H9 (cell line): ENCODE measurements at regions not wholly inside any gene's neighbourhood (a gene's known extent, or its start where the extent isn't known, plus 50 kb on each side); places are given as distances from the start of the nearest gene placed in this dataset.

ENCODE experiments used
- DNase-seq: peaks from one replicate; pipeline ENCODE4 v3.0.0-alpha.2; 2017
- H2AFZ ChIP-seq: one replicate; pipeline ENCODE4 v1.6.1; 2013; ENCODE audit warnings: mild to moderate bottlenecking, low read length, control low read depth, moderate library complexity
- H2AK5ac ChIP-seq: 2 replicates; pipeline ENCODE4 v1.6.1; 2013; ENCODE audit warnings: low read length, control low read depth, mixed read lengths; ENCODE audit not compliant: insufficient read length
- H2BK120ac ChIP-seq: one replicate; pipeline ENCODE4 v1.6.1; 2013; ENCODE audit warnings: low read depth, mild to moderate bottlenecking, low read length, control low read depth, inconsistent platforms; ENCODE audit not compliant: poor library complexity, severe bottlenecking
- H2BK12ac ChIP-seq: 2 replicates; pipeline ENCODE4 v1.6.1; 2013; ENCODE audit warnings: low read length, control low read depth, mixed read lengths, low read depth; ENCODE audit not compliant: insufficient read length
- H2BK15ac ChIP-seq: 2 replicates; pipeline ENCODE4 v1.6.1; 2013; ENCODE audit warnings: low read depth, low read length, control low read depth
- H2BK20ac ChIP-seq: one replicate; pipeline ENCODE4 v1.6.1; 2013; ENCODE audit warnings: low read depth, mild to moderate bottlenecking, low read length, control low read depth, inconsistent platforms; ENCODE audit not compliant: poor library complexity, severe bottlenecking
- H2BK5ac ChIP-seq: 2 replicates; pipeline ENCODE4 v1.6.1; 2013; ENCODE audit warnings: low read length, control low read depth, mixed read lengths; ENCODE audit not compliant: insufficient read length
- H3K14ac ChIP-seq: 2 replicates; pipeline ENCODE4 v1.6.1; 2013; ENCODE audit warnings: low read length, control low read depth; ENCODE audit not compliant: insufficient read depth
- H3K18ac ChIP-seq: 2 replicates; pipeline ENCODE4 v1.6.1; 2013; ENCODE audit warnings: low read depth, mild to moderate bottlenecking, mixed read lengths, low read length, control low read depth; ENCODE audit not compliant: insufficient read length
- H3K23ac ChIP-seq: 2 replicates; pipeline ENCODE4 v1.6.1; 2013; ENCODE audit warnings: low read length, control low read depth, mixed read lengths, low read depth; ENCODE audit not compliant: insufficient read length
- H3K23me2 ChIP-seq: 2 replicates; pipeline ENCODE4 v1.6.1; 2013; ENCODE audit warnings: low read depth, mild to moderate bottlenecking, mixed read lengths, low read length, control low read depth; ENCODE audit not compliant: insufficient read length, poor library complexity, severe bottlenecking
- H3K27ac ChIP-seq: 2 replicates; pipeline ENCODE4 v1.5.1; 2013; ENCODE audit warnings: low read length, control low read depth, mixed read lengths, low read depth; ENCODE audit not compliant: insufficient read length
- H3K27me3 ChIP-seq: 2 replicates; pipeline ENCODE4 v1.6.1; 2013; ENCODE audit warnings: low read length, control low read depth, inconsistent platforms; ENCODE audit not compliant: insufficient read depth
- H3K4ac ChIP-seq: 2 replicates; pipeline ENCODE4 v1.6.1; 2013; ENCODE audit warnings: low read depth, mild to moderate bottlenecking, control low read depth, inconsistent platforms, low read length, moderate library complexity
- H3K4me1 ChIP-seq: 2 replicates; pipeline ENCODE4 v1.6.1; 2013; ENCODE audit warnings: low read length, control low read depth, inconsistent platforms; ENCODE audit not compliant: insufficient read depth
- H3K4me2 ChIP-seq: 2 replicates; pipeline ENCODE4 v1.6.1; 2013; ENCODE audit warnings: low read length, control low read depth, mixed read lengths; ENCODE audit not compliant: insufficient read length, insufficient read depth
- H3K56ac ChIP-seq: 2 replicates; pipeline ENCODE4 v1.6.1; 2013; ENCODE audit warnings: low read depth, mild to moderate bottlenecking, mixed read lengths, low read length, control low read depth; ENCODE audit not compliant: insufficient read length
- H3K79me1 ChIP-seq: 2 replicates; pipeline ENCODE4 v1.6.1; 2013; ENCODE audit warnings: low read depth, mild to moderate bottlenecking, moderate library complexity, low read length, control low read depth, inconsistent platforms; ENCODE audit not compliant: insufficient read depth, poor library complexity, severe bottlenecking
- H3K79me2 ChIP-seq: 2 replicates; pipeline ENCODE4 v1.6.1; 2013; ENCODE audit warnings: low read length, control low read depth, inconsistent platforms; ENCODE audit not compliant: insufficient read depth
- H3K9ac ChIP-seq: 2 replicates; pipeline ENCODE4 v1.6.1; 2013; ENCODE audit warnings: low read length, control low read depth, mixed read lengths; ENCODE audit not compliant: insufficient read length; ENCODE audit errors: extremely low read depth
- H3K9me3 ChIP-seq: one replicate; pipeline ENCODE4 v1.6.1; 2013; ENCODE audit warnings: low read depth, low read length, inconsistent platforms; ENCODE audit not compliant: control insufficient read depth
- H3T11ph ChIP-seq: one replicate; pipeline ENCODE4 v1.6.1; 2013; ENCODE audit warnings: mild to moderate bottlenecking, low read length, control low read depth, inconsistent platforms
- H4K20me1 ChIP-seq: one replicate; pipeline ENCODE4 v1.6.1; 2013; ENCODE audit not compliant: control insufficient read depth, insufficient read length, insufficient read depth
- H4K5ac ChIP-seq: 2 replicates; pipeline ENCODE4 v1.6.1; 2013; ENCODE audit warnings: low read depth, mild to moderate bottlenecking, mixed read lengths, low read length, control low read depth; ENCODE audit not compliant: insufficient read length
- H4K8ac ChIP-seq: replicated peaks from 2 replicates; pipeline ENCODE4 v1.6.1; 2013; ENCODE audit warnings: low read length, control low read depth, mixed read lengths, low read depth; ENCODE audit not compliant: insufficient read length
- H4K91ac ChIP-seq: 2 replicates; pipeline ENCODE4 v1.6.1; 2013; ENCODE audit warnings: low read depth, mild to moderate bottlenecking, moderate library complexity, mixed read lengths, low read length, control low read depth; ENCODE audit not compliant: insufficient read length
- H3K27ac Mint-ChIP-seq, 3 experiments: 2 replicates in 2 of 3; 3 replicates in 1 of 3; pipeline ENCODE4 v1.8.0; 2020 to 2021; ENCODE audit warnings: mixed read lengths in 3 of 3, mild to moderate bottlenecking in 1 of 3, moderate library complexity in 1 of 3
- H3K27me3 Mint-ChIP-seq: 2 replicates; pipeline ENCODE4 v1.8.0; 2021; ENCODE audit warnings: low read depth, mild to moderate bottlenecking, moderate library complexity, mixed read lengths
- H3K36me3 Mint-ChIP-seq, 3 experiments: 2 replicates in 2 of 3; 3 replicates in 1 of 3; pipeline ENCODE4 v1.8.0; 2020 to 2021; ENCODE audit warnings: low read depth in 3 of 3, mixed read lengths in 3 of 3; ENCODE audit not compliant: insufficient read depth in 1 of 3
- H3K4me1 Mint-ChIP-seq, 2 experiments: 2 replicates each; pipeline ENCODE4 v1.8.0; 2020; ENCODE audit warnings: mixed read lengths in 2 of 2
- H3K4me3 Mint-ChIP-seq, 2 experiments: 2 replicates in 1 of 2; 3 replicates in 1 of 2; pipeline ENCODE4 v1.8.0; 2020 to 2021; ENCODE audit warnings: mild to moderate bottlenecking in 2 of 2, mixed read lengths in 2 of 2, moderate library complexity in 1 of 2
- H3K9me3 Mint-ChIP-seq, 2 experiments: 2 replicates in 1 of 2; 3 replicates in 1 of 2; pipeline ENCODE4 v1.8.0; 2020; ENCODE audit warnings: mild to moderate bottlenecking in 2 of 2, mixed read lengths in 2 of 2, moderate library complexity in 1 of 2
- CTCF ChIP-seq: fragments of 200-600 bp; sonication (generic); conservative IDR thresholded peaks from 3 replicates; pipeline ENCODE4 v1.8.0; 2021; ENCODE audit warnings: antibody characterized with exemption, mild to moderate bottlenecking
- WGBS: extraction: QIAGEN DNeasy Blood & Tissue Kit; methylation state at CpG from one replicate; pipeline ENCODE4 v1.1.7; 2013; ENCODE audit warnings: missing lambda C conversion rate, low lambda C conversion rate, mixed read lengths; ENCODE audit not compliant: insufficient read length; ENCODE audit errors: extremely low coverage; 5-methylcytosine and 5-hydroxymethylcytosine counted together

GRCh38 chr9:1152171-1152570, 102.0 kb downstream of the DMRT2 start:
- no peak overlapping the region for H3K56ac ChIP-seq
- Mint-ChIP-seq H3K36me3 (no peaks in the 10 kb centered on the region), H3K4me1 (no peaks in the 10 kb centered on the region), H3K27ac (no peak overlapping the region), H3K27me3 (peaks cover 2% of the 10 kb centered on the region), H3K9me3 (peaks cover 3 to 31% of the 10 kb centered on the region in 2 experiments; a peak in 4 of 5 replicates), H3K4me3 (no peak overlapping the region)
- no peak overlapping the region for H4K5ac ChIP-seq
- no CpG with 5 or more reads among the region's 3 CpGs for WGBS
- no peak overlapping the region for H3K23ac ChIP-seq
- no peak overlapping the region for H2BK15ac ChIP-seq
- no peak overlapping the region for H2BK20ac ChIP-seq
- H4K8ac ChIP-seq: no peak overlapping the region
- H3K79me1 ChIP-seq: no peaks in the 10 kb centered on the region
- H2BK5ac ChIP-seq: no peak overlapping the region
- H3K4me1 ChIP-seq: no peaks in the 10 kb centered on the region
- H2BK12ac ChIP-seq: no peak overlapping the region
- H3K79me2 ChIP-seq: no peaks in the 10 kb centered on the region
- no peak overlapping the region for H2BK120ac ChIP-seq
- H3K4me2 ChIP-seq: no peak overlapping the region
- no peak overlapping the region for H2AFZ ChIP-seq
- H2AK5ac ChIP-seq: no peak overlapping the region
- H3K23me2 ChIP-seq: no peaks in the 10 kb centered on the region
- H3T11ph ChIP-seq: no peak overlapping the region
- no peak overlapping the region for H3K9ac ChIP-seq
- no peak for TF ChIP-seq CTCF
- no peak overlapping the region for H3K18ac ChIP-seq
- DNase-seq: no peak
- H3K14ac ChIP-seq: no peak overlapping the region
- no peaks in the 10 kb centered on the region for H3K27me3 ChIP-seq
- no peak overlapping the region for H4K91ac ChIP-seq
- no peak overlapping the region for H3K4ac ChIP-seq
- no peaks in the 10 kb centered on the region for H4K20me1 ChIP-seq
- H3K27ac ChIP-seq: no peak overlapping the region
- no peaks in the 10 kb centered on the region for H3K9me3 ChIP-seq
